ENCODE measurements at regions not wholly inside any gene's neighbourhood (a gene's known extent, or its start where the extent isn't known, plus 50 kb on each side); places are given as distances from the start of the nearest gene placed in this dataset.

GRCh38 chr1:59154401-59154800, 142.5 kb upstream of the FGGY start:
- Mint-ChIP-seq H3K27me3 (no peaks in the 10 kb centered on the region), H3K4me1 (peaks cover 10% of the 10 kb centered on the region), H3K9me3 (peaks cover 8% of the 10 kb centered on the region), H3K4me3 (no peak overlapping the region), H3K27ac (no peak overlapping the region), H3K36me3 (ENCODE audit: low read depth) (peaks cover 2% of the 10 kb centered on the region)
- POLR2A ChIA-PET: no interaction called here
- DNase-seq: no peak
- CTCF ChIA-PET: no interaction called here

GRCh38 chr1:59155351-59155750, 141.5 kb upstream of the FGGY start:
- Mint-ChIP-seq H3K36me3 (ENCODE audit: low read depth) (peaks cover 2% of the 10 kb centered on the region), H3K9me3 (peaks cover 8% of the 10 kb centered on the region), H3K4me3 (no peak overlapping the region), H3K4me1 (peaks cover 7% of the 10 kb centered on the region), H3K27me3 (no peaks in the 10 kb centered on the region), H3K27ac (no peak overlapping the region)
- POLR2A ChIA-PET: no interaction called here
- DNase-seq: no peak
- CTCF ChIA-PET: no interaction called here

GRCh38 chr1:59156051-59156450, 140.8 kb upstream of the FGGY start:
- POLR2A ChIA-PET: no interaction called here
- no peak overlapping the region for H3K4me3 Mint-ChIP-seq

GRCh38 chr1:59156526-59157199, 140.2 kb upstream of the FGGY start:
- H3K27me3 Mint-ChIP-seq: no peaks in the 10 kb centered on the region
- H3K27ac Mint-ChIP-seq: no peak overlapping the region
- POLR2A ChIA-PET: no interaction called here
- H3K4me1 Mint-ChIP-seq: no peaks in the 10 kb centered on the region
- CTCF ChIA-PET: interaction anchor here (0.5 kb wide), 1 partner anchor 68 kb away, joined by 3 read pairs; no protein-coding TSS in a partner anchor
- H3K9me3 Mint-ChIP-seq: peaks cover 8% of the 10 kb centered on the region
- DNase-seq: no peak
- H3K4me3 Mint-ChIP-seq: no peak overlapping the region
- H3K36me3 Mint-ChIP-seq (ENCODE audit: low read depth): peaks cover 2% of the 10 kb centered on the region

More at GRCh38 chr1:59156051-59156450, 140.8 kb upstream of the FGGY start:
- Mint-ChIP-seq H3K27ac (no peak overlapping the region), H3K4me1 (peaks cover under 1% of the 10 kb centered on the region), H3K36me3 (ENCODE audit: low read depth) (peaks cover 2% of the 10 kb centered on the region), H3K9me3 (peaks cover 8% of the 10 kb centered on the region), H3K27me3 (no peaks in the 10 kb centered on the region)
- no peak for DNase-seq
- CTCF ChIA-PET: interaction anchor here (0.5 kb wide), 1 partner anchor 69 kb away, joined by 3 read pairs; no protein-coding TSS in a partner anchor

- H3K27me3 Mint-ChIP-seq: peaks cover 3% of the 10 kb centered on the region
- ChIA-PET POLR2A (no interaction called here), CTCF (no interaction called here)
- H3K4me1 Mint-ChIP-seq: no peaks in the 10 kb centered on the region
- H3K27ac Mint-ChIP-seq: no peak overlapping the region
- H3K9me3 Mint-ChIP-seq: peaks cover 8% of the 10 kb centered on the region
- no peak overlapping the region for H3K4me3 Mint-ChIP-seq
- peaks cover 2% of the 10 kb centered on the region for H3K36me3 Mint-ChIP-seq (ENCODE audit: low read depth)
- no peak for DNase-seq
Measured at GRCh38 chr1:59158321-59158720, 138.6 kb upstream of the FGGY start.

- H3K9me3 Mint-ChIP-seq: peaks cover 8% of the 10 kb centered on the region
- no peak overlapping the region for H3K27ac Mint-ChIP-seq
- H3K36me3 Mint-ChIP-seq (ENCODE audit: low read depth): peaks cover 2% of the 10 kb centered on the region
- POLR2A ChIA-PET: no interaction called here
- H3K4me1 Mint-ChIP-seq: no peaks in the 10 kb centered on the region
- peaks cover 7% of the 10 kb centered on the region for H3K27me3 Mint-ChIP-seq
- DNase-seq: no peak
- CTCF ChIA-PET: no interaction called here
- no peak overlapping the region for H3K4me3 Mint-ChIP-seq
Measured at GRCh38 chr1:59159557-59160203, 137.2 kb upstream of the FGGY start.

GRCh38 chr1:59161136-59161535, 135.8 kb upstream of the FGGY start:
- Mint-ChIP-seq H3K4me1 (no peaks in the 10 kb centered on the region), H3K4me3 (no peak overlapping the region), H3K9me3 (peaks cover 10% of the 10 kb centered on the region), H3K36me3 (ENCODE audit: low read depth) (peaks cover 2% of the 10 kb centered on the region), H3K27me3 (peaks cover 16% of the 10 kb centered on the region), H3K27ac (no peak overlapping the region)
- no peak for DNase-seq
- POLR2A ChIA-PET: no interaction called here
- CTCF ChIA-PET: no interaction called here

- CTCF ChIA-PET: interaction anchor here (0.5 kb wide), 1 partner anchor 600 kb away, joined by 3 read pairs; no protein-coding TSS in a partner anchor
- peaks cover 10% of the 10 kb centered on the region for H3K9me3 Mint-ChIP-seq
- no peak for DNase-seq
- H3K27ac Mint-ChIP-seq: no peak overlapping the region
- peaks cover 16% of the 10 kb centered on the region for H3K27me3 Mint-ChIP-seq
- H3K4me3 Mint-ChIP-seq: no peak overlapping the region
- H3K36me3 Mint-ChIP-seq (ENCODE audit: low read depth): peaks cover 2% of the 10 kb centered on the region
- POLR2A ChIA-PET: no interaction called here
- H3K4me1 Mint-ChIP-seq: no peaks in the 10 kb centered on the region
Measured at GRCh38 chr1:59162665-59163064, 134.2 kb upstream of the FGGY start.

GRCh38 chr1:59163268-59164092, 133.4 kb upstream of the FGGY start:
- peaks cover 16% of the 10 kb centered on the region for H3K27me3 Mint-ChIP-seq
- no peaks in the 10 kb centered on the region for H3K36me3 Mint-ChIP-seq (ENCODE audit: low read depth)
- H3K4me3 Mint-ChIP-seq: no peak overlapping the region
- no peak overlapping the region for H3K27ac Mint-ChIP-seq
- no peaks in the 10 kb centered on the region for H3K4me1 Mint-ChIP-seq
- CTCF ChIA-PET: interaction anchor here (0.5 kb wide), 1 partner anchor 599 kb away, joined by 3 read pairs; no protein-coding TSS in a partner anchor
- H3K9me3 Mint-ChIP-seq: peaks cover 8% of the 10 kb centered on the region
- POLR2A ChIA-PET: no interaction called here
- DNase-seq: no peak

GRCh38 chr1:59164371-59164770, 132.5 kb upstream of the FGGY start:
- ChIA-PET POLR2A (no interaction called here), CTCF (no interaction called here)
- Mint-ChIP-seq H3K27ac (no peak overlapping the region), H3K4me1 (no peaks in the 10 kb centered on the region), H3K36me3 (ENCODE audit: low read depth) (no peaks in the 10 kb centered on the region), H3K4me3 (no peak overlapping the region), H3K9me3 (peaks cover 3% of the 10 kb centered on the region), H3K27me3 (peaks cover 20% of the 10 kb centered on the region)
- DNase-seq: no peak

- Mint-ChIP-seq H3K9me3 (peaks cover 3% of the 10 kb centered on the region), H3K27ac (no peak overlapping the region), H3K36me3 (ENCODE audit: low read depth) (no peaks in the 10 kb centered on the region), H3K27me3 (peaks cover 26% of the 10 kb centered on the region), H3K4me3 (no peak overlapping the region), H3K4me1 (no peaks in the 10 kb centered on the region)
- ChIA-PET CTCF (no interaction called here), POLR2A (no interaction called here)
- no peak for DNase-seq
Measured at GRCh38 chr1:59165353-59165752, 131.5 kb upstream of the FGGY start.

GRCh38 chr1:59169703-59170102, 127.2 kb upstream of the FGGY start:
- no peak overlapping the region for H3K27ac Mint-ChIP-seq
- no peak overlapping the region for H3K4me3 Mint-ChIP-seq
- CTCF ChIA-PET: no interaction called here
- DNase-seq: no peak
- no peaks in the 10 kb centered on the region for H3K4me1 Mint-ChIP-seq
- peaks cover 3% of the 10 kb centered on the region for H3K9me3 Mint-ChIP-seq
- H3K36me3 Mint-ChIP-seq (ENCODE audit: low read depth): no peaks in the 10 kb centered on the region
- H3K27me3 Mint-ChIP-seq: peaks cover 19% of the 10 kb centered on the region
- POLR2A ChIA-PET: no interaction called here

- H3K27me3 Mint-ChIP-seq: peaks cover 10% of the 10 kb centered on the region
- H3K27ac Mint-ChIP-seq: no peak overlapping the region
- no peak for DNase-seq
- ChIA-PET CTCF (no interaction called here), POLR2A (no interaction called here)
- H3K9me3 Mint-ChIP-seq: no peaks in the 10 kb centered on the region
- H3K36me3 Mint-ChIP-seq (ENCODE audit: low read depth): no peaks in the 10 kb centered on the region
- no peak overlapping the region for H3K4me3 Mint-ChIP-seq
- H3K4me1 Mint-ChIP-seq: no peaks in the 10 kb centered on the region
Measured at GRCh38 chr1:59170659-59171058, 126.2 kb upstream of the FGGY start.

Measured in activated CD4-positive, alpha-beta memory T cell treated with anti-CD3 and anti-CD28 coated beads, Interleukin-2, amount 10 ng/mL, durations not matched to agents 7 days and 5 days (primary cell).